HL-60 (cell line): ENCODE measurements at regions not wholly inside any gene's neighbourhood (a gene's known extent, or its start where the extent isn't known, plus 50 kb on each side); places are given as distances from the start of the nearest gene placed in this dataset.

Experiments used
- DNase-seq, 2 experiments: peaks; one replicate each; pipeline ENCODE4 v3.0.0-alpha.2; 2010 to 2020; ENCODE audit warnings: low read depth in 1 of 2, low spot score in 1 of 2
- H3K27ac ChIP-seq: fragments of 250-450 bp; sonication (Bioruptor Pico); replicated peaks from 2 replicates; pipeline ENCODE4 v1.5.1; 2020; ENCODE audit warnings: mild to moderate bottlenecking, moderate library complexity
- H3K27me3 ChIP-seq: fragments of 250-450 bp; sonication (Bioruptor Pico); 2 replicates; pipeline ENCODE4 v1.5.1; 2021; ENCODE audit warnings: mild to moderate bottlenecking, moderate library complexity; ENCODE audit not compliant: insufficient read depth, poor library complexity, severe bottlenecking
- H3K4me3 ChIP-seq: replicated peaks from 2 replicates; pipeline ENCODE4 v1.5.1; 2011; ENCODE audit warnings: mild to moderate bottlenecking, control low read depth, low read length; ENCODE audit not compliant: insufficient read depth
- CTCF ChIP-seq: IDR thresholded peaks from one replicate; pipeline ENCODE4 v1.5.1; 2011; ENCODE audit warnings: low read length, control low read depth, inconsistent platforms; ENCODE audit not compliant: insufficient read depth
- GABPA ChIP-seq: IDR thresholded peaks from 2 replicates; pipeline ENCODE4 v1.6.1; 2012; ENCODE audit warnings: low read depth
- POLR2AphosphoS5 ChIP-seq: IDR thresholded peaks from 2 replicates; pipeline ENCODE4 v1.6.1; 2012; ENCODE audit warnings: low read depth
- REST ChIP-seq: IDR thresholded peaks from 2 replicates; pipeline ENCODE4 v1.6.1; 2012; ENCODE audit warnings: low read depth; ENCODE audit not compliant: insufficient replicate concordance
- SPI1 ChIP-seq: IDR thresholded peaks from 2 replicates; pipeline ENCODE4 v1.6.1; 2012; ENCODE audit warnings: low read depth, mild to moderate bottlenecking, borderline replicate concordance

- no peak for DNase-seq
Observed at GRCh38 chr17:69870751-69871199, 204.2 kb upstream of the KCNJ16 start.

GRCh38 chr17:69871318-69871717 lies 203.7 kb upstream of the KCNJ16 start:
- no peak overlapping the region for H3K4me3 ChIP-seq
- H3K27ac ChIP-seq, result no peak overlapping the region
- H3K27me3 ChIP-seq, result no peaks in the 10 kb centered on the region
- DNase-seq, result no peak
- TF ChIP-seq SPI1 (no peak), REST (no peak), GABPA (no peak), POLR2AphosphoS5 (no peak), CTCF (no peak)

More at GRCh38 chr17:69870751-69871199, 204.2 kb upstream of the KCNJ16 start:
- Histone ChIP-seq H3K4me3 (no peak overlapping the region), H3K27ac (no peak overlapping the region), H3K27me3 (no peaks in the 10 kb centered on the region)
- TF ChIP-seq POLR2AphosphoS5 (no peak), REST (no peak), SPI1 (no peak), CTCF (no peak), GABPA (no peak)

- no peak for DNase-seq
- no peak overlapping the region for H3K4me3 ChIP-seq
- no peak overlapping the region for H3K27ac ChIP-seq
- H3K27me3 ChIP-seq, result no peaks in the 10 kb centered on the region
- TF ChIP-seq CTCF (no peak), GABPA (no peak), POLR2AphosphoS5 (no peak), SPI1 (no peak)
Observed at GRCh38 chr17:69872675-69873262, 202.3 kb upstream of the KCNJ16 start.

GRCh38 chr17:69874175-69874670 lies 200.8 kb upstream of the KCNJ16 start:
- DNase-seq, result no peak
- Histone ChIP-seq H3K4me3 (no peak overlapping the region), H3K27me3 (no peaks in the 10 kb centered on the region), H3K27ac (no peak overlapping the region)
- TF ChIP-seq SPI1 (no peak), GABPA (no peak), REST (no peak)
